ENCODE measurements at regions not wholly inside any gene's neighbourhood (a gene's known extent, or its start where the extent isn't known, plus 50 kb on each side); places are given as distances from the start of the nearest gene placed in this dataset.

GRCh38 chr13:59094181-59094580 lies 1069.5 kb downstream of the DIAPH3 start:
- TF ChIP-seq SUZ12 (IDR thresholded peaks at IDR 0.05; ENCODE audit: extremely low read depth, insufficient read depth, insufficient read length), result no peak
- TF ChIP-seq YY1 (IDR thresholded peaks at IDR 0.05; ENCODE audit: insufficient read depth, insufficient read length), result no peak

Data from NT2/D1 (cell line).